ENCODE measurements at regions not wholly inside any gene's neighbourhood (a gene's known extent, or its start where the extent isn't known, plus 50 kb on each side); places are given as distances from the start of the nearest gene placed in this dataset.
"Not testable (repeated sequence)": the region's sequence is repeated elsewhere in the genome, so short reads cannot be mapped to it uniquely, and the experiment has no call there.

GRCh38 chr2:75828826-75829225 is 118.1 kb upstream of the GCFC2 start:
- no peaks in the 10 kb centered on the region for H3K4me1 Mint-ChIP-seq (ENCODE audit: low read depth)
- DNase-seq = no peak
- no peak overlapping the region for H3K4me3 ChIP-seq (ENCODE audit: low read length)
- peaks cover 0 to 2% of the 10 kb centered on the region in 2 experiments for H3K27me3 ChIP-seq (ENCODE audit: control insufficient read depth in 1 of 2, insufficient read depth in 2 of 2, low read length in 2 of 2)
- peaks cover 7% of the 10 kb centered on the region for H3K9me3 Mint-ChIP-seq
- intact Hi-C loops (cut with DNase I, micrococcal nuclease) = no loop called here
- POLR2A ChIA-PET = no interaction called here
- no peak overlapping the region for H3K27ac ChIP-seq (ENCODE audit: low read depth in 1 of 2, low read length in 2 of 2)
- no peaks in the 10 kb centered on the region for H3K36me3 ChIP-seq (ENCODE audit: insufficient read depth, low read length)
- H3K36me3 Mint-ChIP-seq (ENCODE audit: low read depth) = no peaks in the 10 kb centered on the region
- H3K4me1 ChIP-seq (ENCODE audit: insufficient read depth, low read length) = no peaks in the 10 kb centered on the region
- H3K27me3 Mint-ChIP-seq = no peaks in the 10 kb centered on the region
- peaks cover 8 to 10% of the 10 kb centered on the region in 2 experiments for H3K9me3 ChIP-seq (ENCODE audit: control insufficient read depth in 1 of 2, insufficient read depth in 1 of 2, low read length in 2 of 2)
- no peak overlapping the region for H3K27ac Mint-ChIP-seq
- no peak for ATAC-seq (ENCODE audit: poor library complexity)
- CTCF ChIA-PET = no interaction called here
- no peak for TF ChIP-seq CTCF (IDR thresholded peaks at IDR 0.05)
- no peak overlapping the region for H3K4me3 Mint-ChIP-seq

- H3K9me3 Mint-ChIP-seq; H3K36me3 Mint-ChIP-seq (ENCODE audit: low read depth); POLR2A ChIA-PET; H3K4me1 ChIP-seq (ENCODE audit: insufficient read depth, low read length); intact Hi-C loops (cut with DNase I, micrococcal nuclease); CTCF ChIA-PET; H3K27ac Mint-ChIP-seq; H3K27ac ChIP-seq (ENCODE audit: low read depth in 1 of 2, low read length in 2 of 2); H3K36me3 ChIP-seq (ENCODE audit: insufficient read depth, low read length); H3K4me3 Mint-ChIP-seq; H3K4me1 Mint-ChIP-seq (ENCODE audit: low read depth); DNase-seq; H3K27me3 ChIP-seq (ENCODE audit: control insufficient read depth in 1 of 2, insufficient read depth in 2 of 2, low read length in 2 of 2); H3K4me3 ChIP-seq (ENCODE audit: low read length); ATAC-seq (ENCODE audit: poor library complexity): not testable (repeated sequence)
- peaks cover 10 to 15% of the 10 kb centered on the region in 2 experiments for H3K9me3 ChIP-seq (ENCODE audit: control insufficient read depth in 1 of 2, insufficient read depth in 1 of 2, low read length in 2 of 2)
- H3K27me3 Mint-ChIP-seq = peaks cover 16% of the 10 kb centered on the region
Observed at GRCh38 chr2:75823515-75823914, 112.8 kb upstream of the GCFC2 start.

GRCh38 chr2:75822336-75822735 is 111.6 kb upstream of the GCFC2 start:
- DNase-seq (no peak), ATAC-seq (ENCODE audit: poor library complexity) (no peak)
- Mint-ChIP-seq H3K4me3 (no peak overlapping the region), H3K9me3 (peaks cover 7% of the 10 kb centered on the region), H3K27me3 (peaks cover 17% of the 10 kb centered on the region), H3K36me3 (ENCODE audit: low read depth) (no peaks in the 10 kb centered on the region), H3K4me1 (ENCODE audit: low read depth) (no peaks in the 10 kb centered on the region), H3K27ac (no peak overlapping the region)
- no peaks in the 10 kb centered on the region for H3K4me1 ChIP-seq (ENCODE audit: insufficient read depth, low read length)
- H3K36me3 ChIP-seq (ENCODE audit: insufficient read depth, low read length) = no peaks in the 10 kb centered on the region
- ChIA-PET CTCF (no interaction called here), POLR2A (no interaction called here)
- no peak for TF ChIP-seq CTCF (IDR thresholded peaks at IDR 0.05)
- no peak overlapping the region for H3K4me3 ChIP-seq (ENCODE audit: low read length)
- intact Hi-C loops (cut with DNase I, micrococcal nuclease) = no loop called here
- no peak overlapping the region for H3K27ac ChIP-seq (ENCODE audit: low read depth in 1 of 2, low read length in 2 of 2)
- peaks cover 10 to 15% of the 10 kb centered on the region in 2 experiments for H3K9me3 ChIP-seq (ENCODE audit: control insufficient read depth in 1 of 2, insufficient read depth in 1 of 2, low read length in 2 of 2)
- peaks cover 0 to 4% of the 10 kb centered on the region in 2 experiments for H3K27me3 ChIP-seq (ENCODE audit: control insufficient read depth in 1 of 2, insufficient read depth in 2 of 2, low read length in 2 of 2)

GRCh38 chr2:75820693-75821092 is 110.0 kb upstream of the GCFC2 start:
- peaks cover 0 to 4% of the 10 kb centered on the region in 2 experiments for H3K27me3 ChIP-seq (ENCODE audit: control insufficient read depth in 1 of 2, insufficient read depth in 2 of 2, low read length in 2 of 2)
- Mint-ChIP-seq H3K27ac (no peak overlapping the region), H3K27me3 (peaks cover 17% of the 10 kb centered on the region), H3K36me3 (ENCODE audit: low read depth) (no peaks in the 10 kb centered on the region), H3K4me3 (no peak overlapping the region), H3K4me1 (ENCODE audit: low read depth) (no peaks in the 10 kb centered on the region), H3K9me3 (peaks cover 5% of the 10 kb centered on the region)
- H3K4me1 ChIP-seq (ENCODE audit: insufficient read depth, low read length) = no peaks in the 10 kb centered on the region
- intact Hi-C loops (cut with DNase I, micrococcal nuclease) = no loop called here
- H3K4me3 ChIP-seq (ENCODE audit: low read length) = no peak overlapping the region
- no peak for TF ChIP-seq CTCF (IDR thresholded peaks at IDR 0.05)
- peaks cover 10 to 15% of the 10 kb centered on the region in 2 experiments for H3K9me3 ChIP-seq (ENCODE audit: control insufficient read depth in 1 of 2, insufficient read depth in 1 of 2, low read length in 2 of 2)
- ChIA-PET CTCF (interaction anchor here (0.7 kb wide), 1 partner anchor 19 kb away, joined by 3 read pairs; no protein-coding TSS in a partner anchor), POLR2A (no interaction called here)
- DNase-seq (no peak), ATAC-seq (ENCODE audit: poor library complexity) (no peak)
- no peak overlapping the region for H3K27ac ChIP-seq (ENCODE audit: low read depth in 1 of 2, low read length in 2 of 2)
- H3K36me3 ChIP-seq (ENCODE audit: insufficient read depth, low read length) = no peaks in the 10 kb centered on the region
